SHP77 (cell line): ENCODE measurements at regions not wholly inside any gene's neighbourhood (a gene's known extent, or its start where the extent isn't known, plus 50 kb on each side); places are given as distances from the start of the nearest gene placed in this dataset.

Experiments used
- DNase-seq, 2 experiments: peaks; one replicate each; lab custom pipeline; 2025; lab: John Stamatoyannopoulos, UW

DNA sequence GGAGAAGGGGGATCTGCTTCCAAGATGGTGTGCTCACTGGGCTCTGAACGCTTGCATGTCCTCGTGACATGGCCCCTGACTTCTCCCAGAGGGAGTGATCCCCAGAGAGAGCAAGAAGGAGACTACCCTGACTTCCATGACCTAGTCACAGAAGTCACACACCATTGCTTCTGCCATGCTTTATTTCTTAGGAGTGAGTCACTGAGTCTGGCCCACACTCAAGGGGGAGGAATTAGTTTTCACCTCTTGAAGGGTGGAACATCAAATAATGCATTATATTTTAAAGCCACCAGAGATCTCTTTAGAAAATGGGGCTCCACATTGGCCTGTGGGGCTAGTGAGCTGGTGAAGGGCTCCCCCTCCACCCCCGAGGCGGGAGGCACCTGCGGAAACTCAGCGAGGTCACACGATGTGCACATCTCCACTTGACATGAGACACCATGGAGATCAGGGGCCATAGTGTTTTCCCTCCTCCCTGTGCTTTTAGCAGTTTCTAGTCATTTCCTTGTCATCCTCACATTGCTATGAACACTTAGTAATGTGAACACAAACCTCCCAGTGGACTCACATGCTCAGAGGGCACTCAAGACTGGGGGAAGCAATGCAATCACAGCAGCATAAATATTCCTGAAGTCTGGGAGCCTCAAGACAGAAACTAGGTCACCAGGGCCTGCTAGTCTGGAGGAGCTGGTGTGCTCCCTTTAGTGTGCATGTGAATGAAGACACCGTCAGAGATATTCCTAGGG is 87.4 kb upstream of the FZD10 start:
- no peak for DNase-seq

DNA sequence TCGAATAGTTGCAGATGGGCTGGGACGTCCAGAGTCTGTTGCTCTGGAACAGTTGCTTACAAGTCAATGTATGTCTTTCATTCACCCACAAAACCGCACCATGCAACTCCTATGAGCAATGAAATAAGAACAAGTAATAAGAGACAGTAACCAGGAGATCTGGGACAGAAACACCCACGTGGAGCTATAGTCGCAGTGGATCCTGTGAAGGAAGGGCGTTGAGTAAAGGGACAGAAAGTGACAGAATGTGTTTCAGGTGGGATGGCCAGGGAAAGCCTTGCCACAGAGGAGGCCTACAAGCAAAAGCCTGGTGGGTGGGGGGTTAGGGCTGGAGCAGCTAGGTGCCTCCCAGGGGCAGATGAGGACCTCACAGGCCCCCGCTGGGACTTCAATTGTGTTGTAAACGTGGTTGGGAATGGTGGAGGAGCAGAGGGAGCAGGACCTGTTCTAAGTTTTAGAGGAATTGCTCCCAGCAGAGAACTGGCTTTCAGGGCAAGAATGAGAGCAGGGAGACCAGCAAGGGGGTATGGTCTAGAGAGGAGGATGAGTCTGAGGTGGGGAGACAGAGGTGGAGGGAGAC is 86.7 kb upstream of the FZD10 start:
- no peak for DNase-seq

- DNase-seq: no peak
Measured at GRCh38 chr12:130076126-130076525, 86.1 kb upstream of the FZD10 start.

DNA sequence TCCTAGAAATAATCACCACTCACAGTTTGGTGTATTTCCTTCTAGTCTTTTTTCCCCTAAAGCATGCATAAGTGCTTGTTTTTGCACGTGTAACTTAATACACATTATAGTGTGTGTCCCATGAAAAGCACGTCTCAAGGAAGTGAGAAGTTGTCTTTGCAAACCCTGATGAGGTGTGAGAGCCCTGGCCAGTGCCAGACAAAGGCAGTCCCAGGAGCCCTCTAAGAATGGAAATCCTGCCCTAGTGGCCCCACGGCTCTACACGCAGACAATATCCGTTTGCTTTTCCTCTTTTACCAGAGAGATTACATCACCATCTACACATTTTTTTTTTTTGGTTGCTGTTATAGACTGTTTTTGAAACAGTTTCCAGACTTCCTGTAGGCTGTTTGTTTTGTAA is 85.5 kb upstream of the FZD10 start:
- no peak for DNase-seq

DNA sequence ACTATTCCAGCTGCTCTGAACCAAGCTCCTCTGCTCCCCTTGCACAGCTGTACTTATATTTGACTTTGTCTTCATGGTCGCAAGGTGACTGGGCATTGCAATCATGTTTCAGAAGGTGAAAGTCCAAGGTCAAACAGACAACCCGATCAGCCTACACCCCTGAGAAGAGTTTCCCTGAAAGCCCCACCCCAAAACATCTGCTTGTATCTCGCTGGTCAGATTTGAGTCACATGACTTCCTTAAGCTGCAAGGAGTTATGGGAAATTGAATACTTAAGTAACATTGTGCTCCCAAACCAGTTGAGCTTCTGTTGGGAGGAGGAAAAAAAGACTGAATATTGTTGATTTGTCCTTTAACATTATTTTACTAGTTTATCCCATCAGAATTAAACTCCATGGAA is 83.4 kb upstream of the FZD10 start:
- no peak for DNase-seq

GRCh38 chr12:130079279-130079678 is 83.0 kb upstream of the FZD10 start:
- no peak for DNase-seq

DNA sequence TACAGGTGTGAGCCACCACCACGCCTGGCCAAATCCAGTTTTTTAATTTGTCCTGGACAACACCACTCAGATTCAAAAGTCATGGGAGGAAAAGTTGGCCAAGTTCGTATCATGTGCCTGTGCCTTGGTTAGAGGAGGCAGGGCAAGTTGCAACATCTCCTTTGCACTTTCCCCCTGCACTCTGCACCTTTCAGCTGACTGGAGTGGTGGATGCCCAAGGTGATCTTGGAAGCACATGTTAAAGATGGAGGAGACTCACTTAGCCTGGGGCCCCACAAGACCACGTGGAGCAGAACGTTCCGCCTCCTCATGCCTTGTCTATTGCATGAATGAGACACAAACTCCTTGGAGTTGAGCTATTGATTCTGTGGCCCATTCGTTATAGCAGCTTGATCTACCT is 82.1 kb upstream of the FZD10 start:
- no peak for DNase-seq

DNA sequence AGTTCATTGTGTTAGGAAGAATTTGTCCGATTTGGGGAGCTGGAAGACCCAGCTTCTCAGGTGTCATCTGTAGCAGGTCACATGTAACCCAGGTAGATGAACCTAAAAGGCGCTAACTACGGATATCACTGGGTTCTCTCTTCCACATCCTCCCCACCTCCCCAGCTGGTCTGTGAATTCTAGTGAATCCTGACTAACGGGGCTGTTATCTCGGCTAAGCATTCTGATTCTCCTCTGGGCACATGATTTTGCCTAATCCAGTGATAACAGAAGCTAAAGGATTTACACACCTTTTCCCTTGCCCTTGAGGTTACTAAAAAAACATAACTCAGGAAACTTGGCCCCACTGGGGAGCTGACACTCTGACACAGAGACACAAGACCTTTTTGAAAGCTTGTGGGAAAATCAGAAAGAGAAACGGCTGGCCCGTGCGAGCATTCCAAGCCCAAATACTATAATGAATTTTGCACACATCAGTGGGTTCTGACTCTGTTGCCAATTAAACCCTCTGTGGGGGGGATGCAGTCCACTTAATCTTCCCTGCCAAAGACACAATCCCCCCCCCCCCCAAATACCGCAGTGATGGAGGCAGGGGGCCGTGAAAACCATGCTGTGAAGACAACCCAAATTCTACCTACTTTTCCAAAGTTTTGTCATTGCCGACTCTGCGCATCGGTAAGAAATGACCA is 81.0 kb upstream of the FZD10 start:
- DNase-seq: no peak

DNA sequence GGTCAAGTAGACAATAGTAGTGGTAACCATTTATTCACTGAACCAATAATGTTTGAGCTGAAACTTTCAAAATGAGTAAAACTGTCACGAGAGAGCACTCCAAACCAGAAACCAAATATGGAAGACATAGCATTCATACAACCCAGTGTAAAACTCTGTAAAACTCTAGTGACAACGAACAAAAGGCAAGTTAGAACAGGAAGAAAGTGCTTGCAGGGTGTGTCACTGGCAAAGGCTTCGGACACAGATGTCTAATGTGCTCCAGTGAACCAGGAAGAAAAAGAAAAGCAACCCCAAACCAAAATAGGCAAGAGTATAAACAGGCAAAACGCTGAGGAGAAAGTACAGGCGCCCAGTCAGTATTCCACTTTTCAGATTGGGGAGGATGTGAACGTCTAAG is 79.3 kb upstream of the FZD10 start:
- DNase-seq: no peak

DNA sequence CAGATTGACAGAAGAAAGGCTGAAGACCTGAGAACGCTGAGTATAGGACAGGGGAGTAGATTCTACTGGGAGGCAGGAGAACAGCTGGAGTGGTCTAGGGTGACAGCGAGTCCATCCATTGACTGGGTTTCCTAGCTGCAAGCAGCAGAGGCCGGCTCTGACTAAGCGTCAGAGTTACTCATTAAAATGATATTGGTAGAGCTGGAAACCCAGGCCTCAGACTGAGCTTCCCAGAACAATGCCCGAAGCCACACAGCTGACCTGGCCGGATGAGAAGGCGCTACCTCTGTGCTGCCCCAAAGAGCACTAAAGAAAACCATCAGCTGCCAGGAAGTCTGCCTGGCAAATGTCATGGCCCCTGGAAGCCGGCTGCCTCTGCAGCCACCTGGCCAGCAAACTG is 78.5 kb upstream of the FZD10 start:
- no peak for DNase-seq

DNA sequence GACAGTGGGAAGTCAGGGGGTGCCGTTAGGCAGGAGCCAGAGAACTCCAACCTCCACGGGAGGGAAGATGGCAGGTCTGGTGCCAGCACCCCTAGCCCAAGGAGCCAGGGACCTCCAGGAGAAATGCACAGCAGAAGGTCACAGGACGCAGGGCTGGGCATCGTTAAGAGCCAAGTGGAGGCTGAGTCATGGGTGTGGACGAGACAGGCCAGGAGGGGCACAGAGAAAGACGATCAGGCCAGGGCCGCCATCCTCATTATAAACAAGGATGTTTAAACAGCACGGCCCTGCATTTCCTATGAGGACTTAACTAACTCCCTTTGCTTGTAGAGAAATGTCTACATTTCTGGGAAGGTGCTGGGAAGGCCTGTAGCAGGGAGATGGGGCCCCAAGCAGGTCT is 77.9 kb upstream of the FZD10 start:
- DNase-seq: no peak

GRCh38 chr12:130086248-130086647 is 76.0 kb upstream of the FZD10 start:
- DNase-seq: no peak

GRCh38 chr12:130086797-130087196 is 75.5 kb upstream of the FZD10 start:
- no peak for DNase-seq

GRCh38 chr12:130087222-130087621 is 75.0 kb upstream of the FZD10 start:
- DNase-seq: no peak

- DNase-seq: no peak
Measured at GRCh38 chr12:130088504-130088903, 73.8 kb upstream of the FZD10 start.

GRCh38 chr12:130090542-130090941 is 71.7 kb upstream of the FZD10 start:
- no peak for DNase-seq

DNA sequence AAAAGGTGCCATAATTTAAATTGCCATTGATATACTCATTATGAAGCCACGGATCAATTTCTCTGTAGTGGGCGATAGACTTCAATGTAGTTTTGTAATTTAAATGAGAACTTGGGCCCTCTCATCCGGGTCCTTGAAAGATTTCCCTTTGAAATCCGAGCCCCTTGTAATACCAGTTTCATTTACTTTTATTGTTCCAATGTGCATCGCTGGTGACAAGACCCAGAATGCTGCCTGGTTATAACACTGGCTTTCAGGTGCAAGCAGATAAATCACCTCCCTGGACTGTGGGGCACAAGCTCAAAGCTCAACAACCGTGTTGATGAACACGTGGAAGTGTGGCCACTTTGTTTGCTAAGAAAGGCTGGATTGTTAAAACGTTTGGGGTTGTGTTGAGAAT is 68.9 kb upstream of the FZD10 start:
- no peak for DNase-seq

DNA sequence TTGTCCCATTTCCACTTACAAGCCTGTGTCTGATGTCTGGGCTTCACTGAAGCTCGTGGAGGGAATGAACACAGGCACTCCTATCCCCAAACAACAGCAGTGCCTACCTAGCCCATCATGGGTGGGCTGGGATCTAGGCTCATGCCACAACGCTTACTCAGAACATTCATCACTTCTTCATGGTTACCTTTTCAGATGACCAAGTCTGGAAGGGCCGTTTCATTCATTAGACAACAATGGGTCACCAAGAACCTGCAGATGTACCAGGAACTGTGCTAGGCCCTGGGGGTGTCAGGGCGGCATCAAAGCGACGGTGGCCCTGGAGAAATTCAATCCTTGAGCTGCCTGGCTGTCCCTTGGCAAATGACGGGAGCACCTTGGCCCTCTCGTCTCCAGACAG is 64.9 kb upstream of the FZD10 start:
- DNase-seq: no peak

GRCh38 chr12:130097798-130098255 is 64.4 kb upstream of the FZD10 start:
- DNase-seq: no peak

DNA sequence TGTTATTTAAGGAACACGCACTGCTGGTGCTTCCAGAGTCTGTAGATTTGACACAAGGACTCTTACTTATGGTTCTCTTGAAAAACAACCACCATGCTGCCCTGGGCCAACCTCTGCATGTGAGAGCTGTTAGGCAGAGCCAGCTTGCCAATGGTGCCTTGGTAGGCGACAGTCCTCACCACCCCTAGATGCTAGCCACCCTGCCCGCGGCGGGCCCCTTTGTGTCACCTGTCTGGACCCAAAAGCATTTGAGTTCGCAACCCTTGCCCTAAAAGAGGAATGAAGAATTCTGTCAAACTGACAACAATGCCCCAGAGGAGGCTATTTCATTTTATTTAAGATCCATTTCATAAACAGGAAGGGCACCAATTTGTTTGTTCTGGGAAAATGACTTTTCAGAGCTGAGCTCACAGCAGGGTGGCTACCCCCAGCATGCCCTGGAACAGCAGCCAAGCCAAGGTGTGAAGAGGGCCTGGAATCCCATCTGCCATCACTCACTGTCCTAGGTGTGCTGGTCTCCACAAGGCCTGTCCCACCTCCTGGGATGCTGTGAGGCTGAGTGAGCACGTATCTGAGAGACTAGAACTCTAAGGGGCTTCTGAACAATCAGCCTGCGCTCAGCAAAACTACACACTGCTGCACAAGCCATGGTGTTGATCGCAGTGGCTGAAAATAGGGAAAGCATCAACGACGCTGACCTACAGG is 63.8 kb upstream of the FZD10 start:
- no peak for DNase-seq

DNA sequence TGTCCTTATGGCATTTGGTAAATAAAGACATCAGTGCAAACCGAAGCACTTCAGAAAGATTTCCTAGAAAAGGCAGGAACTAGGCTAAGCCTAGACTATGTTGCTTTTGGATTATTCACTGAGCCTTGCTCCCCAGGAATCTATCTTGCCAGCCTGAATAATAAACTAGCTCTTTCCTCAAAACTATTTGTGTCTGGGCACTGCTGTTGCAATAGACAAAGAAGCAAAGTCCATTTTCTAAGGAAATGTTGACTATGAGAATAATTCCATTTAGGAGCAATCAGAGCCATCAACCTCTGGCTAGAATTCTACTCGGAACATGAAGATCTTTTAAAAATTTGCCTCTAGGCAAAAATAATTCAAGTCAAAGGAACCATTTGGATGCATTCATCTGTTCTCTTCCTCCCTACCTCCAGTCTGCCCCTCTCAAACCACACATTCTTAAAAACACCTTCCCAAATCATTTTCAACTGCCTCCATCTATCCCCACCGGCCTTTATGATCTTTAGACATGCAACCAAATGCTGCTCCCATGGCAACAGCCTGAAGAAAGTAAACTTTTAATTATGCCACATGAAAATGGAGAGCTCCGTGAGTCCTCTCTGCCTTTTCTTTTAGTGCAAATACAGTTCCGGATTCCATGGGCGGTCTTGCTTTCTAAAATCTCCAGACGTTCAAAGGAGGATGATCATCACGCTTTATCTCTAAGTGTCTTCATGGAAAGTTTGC is 61.5 kb upstream of the FZD10 start:
- no peak for DNase-seq

GRCh38 chr12:130101370-130101769 is 60.9 kb upstream of the FZD10 start:
- no peak for DNase-seq
